ENCODE measurements at regions not wholly inside any gene's neighbourhood (a gene's known extent, or its start where the extent isn't known, plus 50 kb on each side); places are given as distances from the start of the nearest gene placed in this dataset.

DNA sequence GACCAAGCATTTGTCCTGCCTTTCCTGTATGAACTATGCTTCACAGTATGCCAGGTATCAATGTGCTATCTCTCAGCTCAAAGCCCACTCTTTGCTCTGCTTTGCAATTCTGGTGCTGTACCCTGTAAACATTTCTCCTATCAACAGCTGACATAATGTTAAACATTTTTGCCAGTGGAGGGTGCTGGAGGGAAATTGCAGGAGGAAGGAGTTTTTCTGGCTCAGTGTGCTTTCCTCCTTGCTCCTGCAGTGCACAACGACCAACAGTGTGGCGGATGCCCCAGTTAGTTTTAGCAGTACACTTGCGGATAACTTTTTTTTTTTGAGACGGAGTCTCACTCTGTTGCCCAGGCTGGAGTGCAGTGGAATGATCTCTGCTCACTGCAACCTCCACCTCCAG is 67.1 kb upstream of the PTGFRN start:
- Histone ChIP-seq H3K36me3 (ENCODE audit: insufficient read depth, low read length) (no peaks in the 10 kb centered on the region), H3K27ac (ENCODE audit: low read depth in 1 of 2, low read length in 2 of 2) (no peak overlapping the region), H3K27me3 (ENCODE audit: control insufficient read depth in 1 of 2, insufficient read depth in 2 of 2, low read length in 2 of 2) (no peaks in the 10 kb centered on the region), H3K4me3 (ENCODE audit: low read length) (no peak overlapping the region), H3K4me1 (ENCODE audit: insufficient read depth, low read length) (peaks cover 2% of the 10 kb centered on the region), H3K9me3 (ENCODE audit: control insufficient read depth in 1 of 2, insufficient read depth in 1 of 2, low read length in 2 of 2) (peaks cover 0 to 3% of the 10 kb centered on the region in 2 experiments)
- ATAC-seq (ENCODE audit: poor library complexity) (no peak), DNase-seq (no peak)
- Mint-ChIP-seq H3K36me3 (ENCODE audit: low read depth) (no peaks in the 10 kb centered on the region), H3K27ac (no peak overlapping the region), H3K27me3 (no peaks in the 10 kb centered on the region), H3K9me3 (no peaks in the 10 kb centered on the region), H3K4me3 (no peak overlapping the region), H3K4me1 (ENCODE audit: low read depth) (peaks cover under 1% of the 10 kb centered on the region)
- ChIA-PET POLR2A (interaction anchor here (0.7 kb wide), 1 partner anchor 260 kb away, joined by 3 read pairs; no protein-coding TSS in a partner anchor), CTCF (interaction anchor here (0.9 to 1.2 kb wide), 3 partner anchors 10 to 14 kb away, joined by 3 to 4 read pairs (median 3); no protein-coding TSS in a partner anchor)
- intact Hi-C loops (cut with DNase I, micrococcal nuclease): no loop called here
- no peak for TF ChIP-seq CTCF (IDR thresholded peaks at IDR 0.05)

GRCh38 chr1:116844775-116845174 is 64.9 kb upstream of the PTGFRN start:
- CTCF ChIA-PET: no interaction called here
- Mint-ChIP-seq H3K36me3 (ENCODE audit: low read depth) (no peaks in the 10 kb centered on the region), H3K4me1 (ENCODE audit: low read depth) (peaks cover 4% of the 10 kb centered on the region), H3K4me3 (no peak overlapping the region), H3K9me3 (no peaks in the 10 kb centered on the region), H3K27ac (no peak overlapping the region), H3K27me3 (no peaks in the 10 kb centered on the region)
- DNase-seq: no peak
- no peak for TF ChIP-seq CTCF (IDR thresholded peaks at IDR 0.05)
- Histone ChIP-seq H3K4me3 (ENCODE audit: low read length) (no peak overlapping the region), H3K27ac (ENCODE audit: low read depth in 1 of 2, low read length in 2 of 2) (no peak overlapping the region), H3K4me1 (ENCODE audit: insufficient read depth, low read length) (peaks cover 4% of the 10 kb centered on the region), H3K9me3 (ENCODE audit: control insufficient read depth in 1 of 2, insufficient read depth in 1 of 2, low read length in 2 of 2) (no peaks in the 10 kb centered on the region), H3K36me3 (ENCODE audit: insufficient read depth, low read length) (no peaks in the 10 kb centered on the region), H3K27me3 (ENCODE audit: control insufficient read depth in 1 of 2, insufficient read depth in 2 of 2, low read length in 2 of 2) (no peaks in the 10 kb centered on the region)
- no peak for ATAC-seq (ENCODE audit: poor library complexity)
- POLR2A ChIA-PET: no interaction called here
- intact Hi-C loops (cut with DNase I, micrococcal nuclease): loop anchor here in 1 of 2 experiments (1.0 kb wide), 1 partner anchor 206 kb away; no protein-coding TSS in a partner anchor

GRCh38 chr1:116847190-116847589 is 62.5 kb upstream of the PTGFRN start:
- H3K4me3 ChIP-seq (ENCODE audit: low read length): no peak overlapping the region
- no peaks in the 10 kb centered on the region for H3K9me3 ChIP-seq (ENCODE audit: control insufficient read depth in 1 of 2, insufficient read depth in 1 of 2, low read length in 2 of 2)
- no peaks in the 10 kb centered on the region for H3K27me3 Mint-ChIP-seq
- intact Hi-C loops (cut with DNase I, micrococcal nuclease): no loop called here
- H3K4me1 Mint-ChIP-seq (ENCODE audit: low read depth): peaks cover 4% of the 10 kb centered on the region
- H3K27me3 ChIP-seq (ENCODE audit: control insufficient read depth in 1 of 2, insufficient read depth in 2 of 2, low read length in 2 of 2): no peaks in the 10 kb centered on the region
- POLR2A ChIA-PET: no interaction called here
- no peak for TF ChIP-seq CTCF (IDR thresholded peaks at IDR 0.05)
- CTCF ChIA-PET: interaction anchor here (1.0 kb wide), 1 partner anchor 110 kb away, joined by 4 read pairs; no protein-coding TSS in a partner anchor
- ATAC-seq (ENCODE audit: poor library complexity) (no peak), DNase-seq (no peak)
- no peak overlapping the region for H3K27ac ChIP-seq (ENCODE audit: low read depth in 1 of 2, low read length in 2 of 2)
- no peaks in the 10 kb centered on the region for H3K36me3 Mint-ChIP-seq (ENCODE audit: low read depth)
- H3K27ac Mint-ChIP-seq: no peak overlapping the region
- no peaks in the 10 kb centered on the region for H3K9me3 Mint-ChIP-seq
- H3K4me1 ChIP-seq (ENCODE audit: insufficient read depth, low read length): peaks cover 4% of the 10 kb centered on the region
- H3K36me3 ChIP-seq (ENCODE audit: insufficient read depth, low read length): no peaks in the 10 kb centered on the region
- no peak overlapping the region for H3K4me3 Mint-ChIP-seq

All from CD4-positive, alpha-beta T cell (primary cell).